GM13976 (cell line): ENCODE measurements at regions not wholly inside any gene's neighbourhood (a gene's known extent, or its start where the extent isn't known, plus 50 kb on each side); places are given as distances from the start of the nearest gene placed in this dataset.

Experiments used
- DNase-seq: peaks from one replicate; pipeline ENCODE4 v3.0.0; 2012; ENCODE audit warnings: low spot score
- in situ Hi-C: fragments of 300-500 bp; cut with MboI; formaldehyde crosslinking; loops from one replicate; pipeline ENCODE4 v1.12.0; 2022; ENCODE audit warnings: low sequenced_read_pairs, mixed read lengths, inconsistent platforms; ENCODE audit not compliant: unreplicated experiment
- TF ChIP-seq, protein P1 (sequence below): IDR thresholded peaks from 2 replicates; pipeline ENCODE4 v1.5.1; 2012; ENCODE audit warnings: borderline replicate concordance, mild to moderate bottlenecking; ENCODE audit not compliant: insufficient read depth; ENCODE audit errors: extremely low read depth, missing control alignments, control extremely low read depth

DNA sequence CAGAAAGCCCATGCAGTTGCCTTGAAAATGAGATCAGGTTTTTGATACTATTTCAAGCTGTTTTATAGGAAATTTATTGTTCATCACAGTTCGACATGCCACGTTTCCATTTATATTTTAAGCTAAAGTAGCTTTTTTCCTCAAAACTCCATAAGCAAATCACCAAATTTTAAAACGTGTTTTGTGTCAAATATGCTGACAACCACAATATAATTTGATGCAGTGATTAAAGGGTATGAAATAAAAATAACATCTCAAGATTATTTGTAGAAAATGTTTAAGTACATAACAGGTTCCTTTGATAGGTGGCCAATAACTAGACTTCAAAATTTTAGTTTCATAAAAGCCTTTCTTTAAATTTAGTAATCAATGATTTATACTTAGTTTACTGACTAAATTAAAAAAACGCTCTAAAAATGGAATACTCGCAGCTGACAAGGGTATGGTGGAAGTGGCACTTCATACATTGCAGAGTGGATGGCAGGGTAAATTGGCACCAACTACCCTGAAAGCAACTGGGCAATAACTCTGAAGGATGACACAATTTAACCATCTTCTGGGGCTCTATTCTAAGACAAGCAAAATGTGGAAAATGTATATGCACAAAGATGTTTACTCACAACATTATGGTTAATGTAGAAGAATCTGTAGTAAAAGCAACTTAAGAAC, 481.6 kb downstream of the TNS3 start:
- TF ChIP-seq, protein P1, sequence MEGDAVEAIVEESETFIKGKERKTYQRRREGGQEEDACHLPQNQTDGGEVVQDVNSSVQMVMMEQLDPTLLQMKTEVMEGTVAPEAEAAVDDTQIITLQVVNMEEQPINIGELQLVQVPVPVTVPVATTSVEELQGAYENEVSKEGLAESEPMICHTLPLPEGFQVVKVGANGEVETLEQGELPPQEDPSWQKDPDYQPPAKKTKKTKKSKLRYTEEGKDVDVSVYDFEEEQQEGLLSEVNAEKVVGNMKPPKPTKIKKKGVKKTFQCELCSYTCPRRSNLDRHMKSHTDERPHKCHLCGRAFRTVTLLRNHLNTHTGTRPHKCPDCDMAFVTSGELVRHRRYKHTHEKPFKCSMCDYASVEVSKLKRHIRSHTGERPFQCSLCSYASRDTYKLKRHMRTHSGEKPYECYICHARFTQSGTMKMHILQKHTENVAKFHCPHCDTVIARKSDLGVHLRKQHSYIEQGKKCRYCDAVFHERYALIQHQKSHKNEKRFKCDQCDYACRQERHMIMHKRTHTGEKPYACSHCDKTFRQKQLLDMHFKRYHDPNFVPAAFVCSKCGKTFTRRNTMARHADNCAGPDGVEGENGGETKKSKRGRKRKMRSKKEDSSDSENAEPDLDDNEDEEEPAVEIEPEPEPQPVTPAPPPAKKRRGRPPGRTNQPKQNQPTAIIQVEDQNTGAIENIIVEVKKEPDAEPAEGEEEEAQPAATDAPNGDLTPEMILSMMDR, result no peak
- no peak for DNase-seq
- in situ Hi-C loops, result no loop called here

DNA sequence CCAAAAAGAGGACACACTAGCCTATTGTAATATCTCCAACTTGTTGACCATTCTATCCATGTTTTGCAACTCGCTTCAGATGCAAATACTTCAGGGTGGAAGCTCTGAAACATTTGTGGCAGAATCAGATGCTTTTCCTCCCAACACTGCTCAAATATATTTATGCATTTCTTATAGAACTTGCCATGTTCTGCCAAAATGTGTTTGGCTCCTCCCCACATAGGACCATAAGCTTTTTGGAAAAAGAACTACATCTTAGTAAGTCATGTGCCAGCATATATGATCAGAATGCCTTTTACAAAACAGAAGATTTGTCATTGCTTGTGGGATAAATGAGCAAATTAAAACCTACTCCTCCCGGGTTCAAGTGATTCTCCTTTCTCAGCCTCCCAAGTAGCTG, 484.5 kb downstream of the TNS3 start:
- TF ChIP-seq, protein P1, result no peak
- no peak for DNase-seq
- in situ Hi-C loops, result loop anchor here (25.0 kb wide), 2 partner anchors 735 to 1185 kb away; partner anchors contain the start of gene IGFBP3

DNA sequence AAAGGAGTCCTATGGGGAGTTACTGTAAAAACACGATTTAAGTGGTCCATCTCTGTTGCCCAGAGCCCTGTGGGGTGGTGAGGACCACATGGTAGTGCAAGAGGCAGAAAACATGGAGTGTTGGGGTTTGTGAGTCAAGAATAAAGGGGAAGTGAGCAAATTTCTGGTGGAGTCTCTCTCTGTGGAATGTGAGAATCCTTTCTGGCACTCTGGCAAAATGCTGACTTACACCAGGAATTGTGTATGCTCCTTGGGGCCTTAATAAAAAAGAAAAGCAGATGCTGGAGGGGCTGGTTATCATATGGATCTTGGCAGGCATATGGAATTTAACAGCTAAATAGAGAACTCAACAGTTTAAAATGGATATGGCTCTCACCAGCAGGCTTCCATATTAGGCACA, 486.0 kb downstream of the TNS3 start:
- no peak for DNase-seq
- in situ Hi-C loops, result loop anchor here (25.0 kb wide), 2 partner anchors 734 to 1184 kb away; partner anchors contain the start of gene IGFBP3
- TF ChIP-seq, protein P1, result no peak

DNA sequence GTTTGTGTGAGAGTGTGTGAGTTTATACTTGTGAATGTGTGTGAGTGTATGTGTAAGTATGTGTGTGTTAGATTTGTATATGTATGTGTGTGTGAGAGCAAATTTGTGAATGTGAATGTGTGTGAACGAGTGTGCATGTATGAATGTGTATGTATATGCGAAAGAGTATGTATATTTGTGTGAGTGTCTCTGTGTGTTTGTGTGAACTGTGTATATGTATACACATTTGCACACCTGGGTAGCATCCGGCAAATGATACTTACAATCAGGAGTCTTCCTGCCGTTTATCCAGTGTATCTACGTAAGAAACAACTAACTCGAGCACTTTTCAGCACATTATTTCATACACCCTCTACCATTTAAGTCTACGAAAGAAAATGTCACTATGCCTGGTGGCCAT, 487.4 kb downstream of the TNS3 start:
- in situ Hi-C loops, result loop anchor here (25.0 kb wide), 2 partner anchors 732 to 1182 kb away; partner anchors contain the start of gene IGFBP3
- no peak for DNase-seq
- TF ChIP-seq, protein P1, result no peak

DNA sequence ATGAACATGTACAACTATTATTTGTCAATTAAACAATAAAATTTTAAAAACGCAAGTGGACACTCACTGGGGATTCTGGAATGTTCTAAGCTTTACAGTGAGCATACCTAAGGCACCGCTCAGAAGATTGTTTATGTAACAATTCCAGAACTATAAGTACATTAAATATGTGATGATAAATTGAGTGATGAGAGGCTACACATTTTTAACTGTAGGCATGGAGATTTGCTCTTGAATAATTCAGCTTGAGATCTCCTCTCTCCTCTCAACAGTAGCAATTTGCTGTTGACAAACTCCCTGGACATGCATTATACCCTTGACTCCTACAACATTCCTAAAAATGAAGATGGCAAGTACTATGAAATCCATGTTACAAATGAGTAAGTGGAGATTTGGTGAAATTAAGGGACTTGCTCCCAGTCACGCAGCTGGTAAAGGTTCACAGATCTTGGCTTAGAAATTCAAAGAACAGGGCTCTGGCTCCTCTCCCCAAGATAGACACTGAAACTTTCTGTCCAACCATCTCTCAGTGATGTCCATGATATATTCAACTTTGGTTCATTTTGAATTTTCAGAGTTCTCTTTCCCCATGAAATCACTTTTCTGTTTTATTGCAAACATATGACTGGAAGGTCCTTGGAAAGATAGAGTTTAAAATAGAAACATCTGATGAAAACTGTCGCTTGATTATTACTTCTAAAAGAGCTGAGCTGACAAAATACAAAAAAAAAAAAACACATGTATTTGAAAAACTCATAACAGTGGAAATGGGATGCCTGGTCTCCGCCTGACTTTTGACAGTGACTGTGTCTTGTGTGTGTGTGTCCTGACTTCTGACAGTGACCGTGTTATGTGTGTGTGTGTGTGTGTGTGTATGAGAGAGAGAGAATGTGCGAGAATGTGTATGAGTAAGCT, 488.3 kb downstream of the TNS3 start:
- TF ChIP-seq, protein P1, result no peak
- no peak for DNase-seq
- in situ Hi-C loops, result loop anchor here (25.0 kb wide), 2 partner anchors 731 to 1181 kb away; partner anchors contain the start of gene IGFBP3

DNA sequence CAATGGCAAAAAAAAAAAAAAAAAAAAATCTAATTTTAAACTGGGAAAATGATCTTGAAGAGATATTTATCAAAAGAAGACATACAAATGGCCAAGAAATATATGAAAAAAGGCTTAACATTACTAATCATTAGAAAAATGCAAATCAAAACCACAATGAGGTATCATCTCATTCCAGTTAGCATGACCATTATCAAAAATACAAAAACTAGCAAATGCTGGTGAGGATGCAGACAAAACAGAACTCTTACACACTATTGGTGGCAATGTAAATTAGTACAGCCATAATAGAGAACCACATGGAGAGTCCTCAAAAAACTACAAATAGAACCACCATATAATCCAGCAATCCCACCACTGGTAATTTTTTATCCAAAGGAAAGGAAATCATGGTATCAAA, 489.6 kb downstream of the TNS3 start:
- in situ Hi-C loops, result loop anchor here (25.0 kb wide), 2 partner anchors 730 to 1180 kb away; partner anchors contain the start of gene IGFBP3
- DNase-seq, result no peak
- TF ChIP-seq, protein P1, result no peak
